GM21576 (cell line): ENCODE measurements at regions not wholly inside any gene's neighbourhood (a gene's known extent, or its start where the extent isn't known, plus 50 kb on each side); places are given as distances from the start of the nearest gene placed in this dataset.

ENCODE experiments used
- ATAC-seq: cut with Tn5 transposase; IDR thresholded peaks from one replicate; pipeline ENCODE4 v1.9.1; 2021; ENCODE audit warnings: mild to moderate bottlenecking, moderate library complexity; ENCODE audit not compliant: unreplicated experiment

DNA sequence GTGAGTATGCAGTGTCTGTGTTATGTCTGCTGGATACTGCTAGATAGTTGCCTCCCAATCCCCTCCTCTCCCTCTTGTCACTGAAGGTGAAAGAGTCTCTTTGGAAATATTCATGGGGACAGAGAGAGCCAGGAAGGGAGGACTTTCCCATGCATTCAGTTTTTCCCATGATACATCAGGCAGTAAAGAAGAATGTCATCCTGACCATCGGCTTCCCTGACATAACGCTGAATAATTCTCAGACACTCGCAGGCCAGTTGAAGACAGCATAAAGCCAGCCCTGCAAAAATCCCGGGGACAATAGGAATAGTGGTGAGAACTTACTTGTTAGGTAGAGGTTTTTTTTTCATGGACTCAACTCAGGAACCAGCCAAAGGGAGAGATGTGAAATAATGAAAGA lies 58.1 kb downstream of the KLF4 start:
- no peak for ATAC-seq

GRCh38 chr9:107430071-107430470 lies 59.5 kb downstream of the KLF4 start:
- ATAC-seq = no peak

GRCh38 chr9:107426126-107426525 lies 63.4 kb downstream of the KLF4 start:
- ATAC-seq = no peak

DNA sequence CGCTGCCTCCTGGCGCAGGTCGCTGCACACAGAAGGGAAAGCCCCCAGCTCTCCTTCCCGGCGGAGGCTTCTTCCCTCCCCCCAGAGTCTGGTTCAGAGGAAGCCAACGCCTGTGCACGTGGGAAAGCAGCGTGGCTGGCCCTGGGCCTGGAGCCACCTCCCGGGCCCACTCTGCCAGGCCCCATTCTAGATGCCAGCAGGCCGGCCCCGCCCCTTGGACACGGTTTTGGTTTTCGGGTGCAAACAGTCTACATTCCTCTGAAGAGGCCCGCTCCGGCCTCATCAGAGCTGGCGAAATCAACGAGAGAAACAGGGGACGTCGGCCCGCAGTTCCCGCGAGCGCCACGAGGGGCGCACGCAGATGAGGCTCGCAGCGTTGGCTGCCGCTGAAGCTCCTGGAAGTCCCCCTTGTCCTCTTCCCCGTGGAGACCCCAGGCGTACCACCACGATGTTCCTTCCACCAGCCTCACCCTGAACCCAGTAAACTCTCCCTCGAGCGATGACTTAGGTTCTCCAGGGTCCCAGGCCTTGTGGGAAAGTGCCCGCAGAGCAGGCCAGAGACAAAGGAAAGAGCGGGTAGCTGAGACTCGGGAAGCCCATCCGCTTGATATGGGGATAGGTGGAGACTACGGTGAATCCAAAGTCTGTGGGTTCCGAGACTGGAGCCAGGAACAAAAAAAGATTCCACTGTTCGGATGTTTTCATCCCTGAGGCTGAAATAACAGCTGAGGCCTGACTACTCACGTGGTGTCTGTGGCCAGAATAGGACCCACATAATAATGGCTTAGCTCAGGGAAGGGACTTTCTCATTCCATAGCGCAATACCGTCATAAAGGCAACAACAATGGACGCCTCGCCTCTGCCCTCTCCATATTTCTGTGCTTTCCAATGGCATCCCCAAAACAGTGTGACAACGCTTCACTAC lies 64.2 kb downstream of the KLF4 start:
- peak; percentile 91 for ATAC-seq

DNA sequence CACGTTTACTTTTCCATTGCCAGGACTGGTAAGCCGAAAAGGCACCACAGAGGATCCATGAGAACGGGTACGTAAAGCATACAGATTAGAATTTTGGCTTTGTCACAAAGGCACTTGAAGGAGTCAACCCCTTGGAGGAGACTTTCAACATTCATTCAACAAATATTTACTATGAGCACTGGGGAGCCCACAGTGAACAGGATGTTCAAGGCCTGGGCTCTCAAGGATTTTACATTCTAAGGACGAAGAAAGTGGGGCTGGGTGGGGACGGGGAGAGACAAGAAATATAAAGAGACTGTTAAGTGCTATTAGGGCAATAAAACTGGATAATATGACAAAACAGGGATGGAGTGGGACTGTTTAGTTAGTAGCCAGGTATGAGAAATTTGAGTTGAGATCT lies 66.0 kb downstream of the KLF4 start:
- ATAC-seq = no peak

GRCh38 chr9:107422189-107423185 lies 67.1 kb downstream of the KLF4 start:
- ATAC-seq = peak; percentile 47

- ATAC-seq = no peak
Measured at GRCh38 chr9:107410420-107410819, 79.1 kb downstream of the KLF4 start.

GRCh38 chr9:107409581-107410389 lies 79.8 kb downstream of the KLF4 start:
- no peak for ATAC-seq

- no peak for ATAC-seq
Measured at GRCh38 chr9:107407675-107408074, 81.9 kb downstream of the KLF4 start.

DNA sequence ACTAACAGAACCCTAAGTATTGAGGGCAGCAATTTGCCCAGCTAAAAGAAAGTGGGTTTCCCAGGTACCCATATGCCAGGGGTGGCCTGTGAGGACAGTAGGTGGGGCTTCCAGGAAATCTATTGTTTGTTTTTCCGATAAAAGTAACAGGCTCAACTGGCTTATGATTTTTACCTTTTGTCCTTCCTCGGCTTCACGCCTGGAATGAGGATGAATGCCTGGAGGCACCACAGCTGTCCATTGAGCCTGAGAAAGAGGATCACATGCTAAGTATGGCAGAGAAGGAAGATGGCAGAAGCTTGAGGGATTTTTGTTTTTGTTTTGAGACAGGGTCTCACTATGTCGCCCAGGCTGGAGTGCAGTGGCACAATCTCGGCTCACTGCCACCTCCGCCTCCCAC lies 84.1 kb downstream of the KLF4 start:
- no peak for ATAC-seq

DNA sequence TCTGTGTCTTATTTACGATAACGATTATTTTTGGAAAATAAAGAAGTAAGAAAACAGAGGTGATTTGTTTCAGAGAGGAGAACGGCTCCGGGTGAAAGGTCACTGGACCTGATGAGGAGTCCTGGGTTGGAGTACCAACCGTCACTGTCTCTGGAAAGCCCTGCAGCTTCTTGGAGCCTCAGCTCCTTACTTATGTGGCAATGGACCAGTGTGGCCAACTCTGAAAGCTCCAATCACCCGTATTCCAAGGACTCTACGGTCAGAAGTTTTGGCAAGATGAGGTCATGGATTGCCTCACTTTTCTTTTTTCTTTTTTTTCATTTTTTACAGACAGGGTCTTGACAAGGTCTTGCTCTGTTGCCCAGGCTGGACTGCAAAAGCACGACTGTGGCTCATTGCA lies 84.8 kb downstream of the KLF4 start:
- no peak for ATAC-seq

DNA sequence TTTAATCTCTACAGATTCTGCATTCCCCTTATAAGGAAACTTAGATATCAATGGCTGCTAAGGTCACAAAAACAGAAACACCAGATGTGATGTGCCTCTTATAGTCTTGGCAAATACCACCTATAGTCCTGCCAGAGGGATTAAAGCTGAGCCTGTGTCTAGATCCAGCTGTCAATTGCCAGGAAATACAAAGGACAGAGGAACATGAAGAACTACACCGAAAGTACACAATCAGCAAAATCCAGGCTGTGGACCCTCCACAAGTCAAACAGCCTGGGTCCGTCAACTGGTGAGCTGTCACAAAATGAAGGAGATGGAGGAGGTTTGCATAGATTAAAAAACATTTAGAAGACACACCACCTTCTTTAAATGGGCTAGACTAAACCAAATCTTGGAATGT lies 85.4 kb downstream of the KLF4 start:
- ATAC-seq = no peak

DNA sequence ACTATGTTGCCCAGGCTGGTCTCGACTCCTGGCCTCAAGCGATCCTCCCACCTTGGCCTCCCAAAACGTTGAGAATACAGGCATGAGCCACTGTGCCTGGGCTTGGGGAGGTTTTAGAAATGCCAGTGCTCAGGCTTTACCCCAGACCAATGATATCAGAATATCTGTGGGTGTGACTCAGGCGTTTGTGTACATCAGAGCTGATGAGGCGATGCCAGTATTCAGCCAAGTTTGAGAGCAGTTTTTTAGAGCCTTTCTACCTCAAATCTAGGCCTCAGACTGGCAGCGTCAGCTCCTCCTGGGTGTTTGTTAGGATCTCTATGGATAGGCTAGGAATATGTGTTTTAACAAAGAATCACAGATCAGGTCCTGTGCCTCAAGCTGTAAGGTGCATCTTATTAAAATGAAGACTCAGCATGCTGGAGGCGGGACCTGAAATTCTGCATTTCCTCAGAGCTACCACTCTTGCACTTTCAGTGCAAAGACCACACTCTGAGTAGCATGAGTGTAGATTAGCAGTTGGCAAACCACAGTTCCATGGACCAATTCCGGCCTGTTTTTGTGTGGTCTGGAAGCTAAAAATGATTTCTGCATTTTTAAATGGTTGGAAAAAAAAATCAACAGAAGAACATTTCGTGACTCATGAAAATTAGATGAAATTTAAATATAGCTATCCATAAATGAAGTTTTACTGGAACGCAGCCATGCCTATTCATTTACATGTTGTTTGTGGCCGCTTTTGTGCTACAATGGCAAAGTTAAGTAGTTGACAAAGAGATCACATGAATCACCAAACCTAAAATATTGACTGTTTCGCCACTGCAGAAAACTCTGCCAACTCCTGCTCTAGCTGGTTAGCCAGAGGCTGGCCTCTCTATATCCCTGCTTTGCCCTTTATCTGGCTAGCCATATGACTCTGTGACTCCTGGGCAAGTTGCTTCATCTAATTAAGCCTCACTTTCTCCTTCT lies 92.2 kb downstream of the KLF4 start:
- ATAC-seq = no peak

DNA sequence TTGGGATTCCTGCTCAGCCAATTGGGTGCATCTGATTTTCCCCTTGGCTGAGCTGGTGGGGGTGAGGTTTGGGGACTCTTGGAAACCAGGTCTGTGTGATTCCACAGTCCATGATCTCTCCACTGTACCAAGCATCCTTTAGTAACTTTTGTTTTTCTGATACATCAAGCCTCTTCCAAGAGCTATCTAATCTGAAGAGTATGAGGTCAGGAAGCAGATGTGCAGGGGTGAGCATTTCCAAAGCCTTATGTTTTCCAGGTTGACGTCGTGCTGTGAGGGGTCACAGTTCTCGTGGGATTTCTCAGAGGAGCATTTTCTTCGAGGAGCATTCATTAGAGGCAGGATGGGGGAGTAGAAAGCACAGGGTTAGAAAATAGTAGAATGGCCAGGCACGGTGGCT lies 95.3 kb downstream of the KLF4 start:
- ATAC-seq = no peak

GRCh38 chr9:107390778-107391177 lies 98.8 kb downstream of the KLF4 start:
- ATAC-seq = no peak

DNA sequence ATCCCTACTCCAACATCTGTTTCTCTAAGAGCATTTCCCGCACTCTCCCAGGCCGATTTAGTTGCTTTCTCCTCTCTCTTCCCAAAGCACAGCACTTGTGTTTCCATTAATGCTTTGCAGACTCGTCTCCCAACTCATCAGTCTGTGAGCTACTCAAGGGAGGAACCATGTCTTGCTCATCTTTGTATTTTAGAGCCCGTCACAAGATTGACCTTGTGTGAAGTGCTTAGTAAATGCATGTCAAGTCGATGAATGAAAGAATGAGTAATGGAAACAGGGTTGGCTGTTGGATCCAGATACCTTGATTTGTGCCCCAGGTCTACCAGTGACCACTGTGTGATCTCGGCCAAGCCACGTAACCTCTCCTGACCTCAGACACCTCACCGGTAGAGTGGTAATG lies 99.3 kb downstream of the KLF4 start:
- no peak for ATAC-seq

- ATAC-seq = no peak
Measured at GRCh38 chr9:107389617-107390071, 99.9 kb downstream of the KLF4 start.

- no peak for ATAC-seq
Measured at GRCh38 chr9:107388890-107389289, 100.7 kb downstream of the KLF4 start.

DNA sequence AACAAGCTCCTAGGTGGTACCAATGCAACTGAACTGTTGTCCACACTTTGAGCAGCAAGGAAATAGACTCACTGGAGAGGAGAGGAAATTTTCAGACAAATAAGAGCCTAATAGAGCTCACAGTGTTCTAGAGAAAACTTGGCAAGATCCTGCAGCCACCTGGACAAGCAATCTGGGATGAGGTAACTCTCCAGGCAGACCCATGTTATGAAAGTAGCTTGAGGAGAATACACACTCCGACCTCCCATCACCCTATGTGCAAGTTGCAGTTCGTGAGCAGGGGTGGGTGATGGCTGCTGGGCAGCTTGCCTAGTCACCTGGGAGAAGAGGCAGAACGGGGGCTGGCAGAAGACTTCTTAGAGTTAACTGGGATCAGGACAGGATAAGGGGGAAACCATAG lies 102.2 kb downstream of the KLF4 start:
- no peak for ATAC-seq

- ATAC-seq = no peak
Measured at GRCh38 chr9:107386396-107386795, 103.2 kb downstream of the KLF4 start.
